ENCODE measurements at regions not wholly inside any gene's neighbourhood (a gene's known extent, or its start where the extent isn't known, plus 50 kb on each side); places are given as distances from the start of the nearest gene placed in this dataset.

DNA sequence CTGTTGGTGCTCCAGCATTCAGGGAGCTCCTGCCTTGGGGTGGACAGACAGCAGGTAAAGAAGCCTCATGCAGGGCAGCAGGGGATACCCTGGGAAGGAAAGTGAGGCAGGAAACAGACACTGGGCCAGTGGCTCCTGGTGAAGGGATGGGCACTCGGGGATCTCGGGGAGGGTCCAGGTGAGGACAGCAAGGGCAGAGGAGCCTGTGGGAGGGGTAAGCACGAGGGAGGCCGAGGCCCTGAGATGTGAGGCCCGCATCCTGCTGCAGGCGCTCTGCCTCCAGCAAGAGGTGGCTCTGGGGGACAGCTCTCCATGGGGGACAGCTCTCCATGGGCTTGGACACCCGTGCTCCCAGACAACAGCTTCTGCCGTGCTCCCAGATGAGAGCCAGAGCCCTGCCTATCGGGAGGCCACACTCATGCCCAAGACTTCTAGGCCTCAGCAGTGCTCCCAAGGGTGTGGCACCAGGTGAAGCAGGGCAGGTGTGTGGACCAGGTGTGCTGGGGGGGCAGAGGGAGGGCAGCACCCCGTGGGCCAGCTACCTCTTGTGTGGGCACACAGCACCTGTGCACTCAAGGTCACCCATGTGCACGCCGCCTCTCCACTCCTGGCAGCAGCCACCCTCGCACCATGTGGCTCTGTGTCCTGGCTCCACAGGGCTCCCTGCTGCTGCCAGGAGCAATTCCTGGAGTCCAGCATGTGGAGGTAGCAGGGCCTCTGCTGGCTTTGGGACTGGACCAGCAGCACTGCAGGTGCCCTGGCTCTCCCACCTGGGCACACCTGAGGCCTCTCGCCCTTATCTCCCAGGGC lies 93.6 kb upstream of the INSIG1 start:
- H3K27me3 ChIP-seq (ENCODE audit: control insufficient read depth, insufficient read depth, low read length): no peaks in the 10 kb centered on the region
- H3K4me3 ChIP-seq (ENCODE audit: low read length in 3 of 3): no peak overlapping the region
- peak overlapping the region; percentile 83 to 91 for H3K27ac ChIP-seq (ENCODE audit: low read depth in 2 of 2, low read length in 2 of 2)
- DNase-seq (peak in 1 of 5 donors; percentile 53), FAIRE-seq (no peak)
- intact Hi-C loops (cut with DNase I): no loop called here
- no peaks in the 10 kb centered on the region for H3K9me3 ChIP-seq (ENCODE audit: control insufficient read depth in 2 of 3, insufficient read depth in 1 of 3, low read length in 3 of 3)
- H3K4me1 ChIP-seq (ENCODE audit: control insufficient read depth in 2 of 3, insufficient read depth in 2 of 3, low read depth in 1 of 3, low read length in 3 of 3): peaks cover 0 to 4% (median 2%) of the 10 kb centered on the region in 3 donors
- H3K36me3 ChIP-seq (ENCODE audit: control insufficient read depth in 2 of 3, insufficient read depth in 3 of 3, low read length in 3 of 3): no peaks in the 10 kb centered on the region
- TF ChIP-seq, protein P1, sequence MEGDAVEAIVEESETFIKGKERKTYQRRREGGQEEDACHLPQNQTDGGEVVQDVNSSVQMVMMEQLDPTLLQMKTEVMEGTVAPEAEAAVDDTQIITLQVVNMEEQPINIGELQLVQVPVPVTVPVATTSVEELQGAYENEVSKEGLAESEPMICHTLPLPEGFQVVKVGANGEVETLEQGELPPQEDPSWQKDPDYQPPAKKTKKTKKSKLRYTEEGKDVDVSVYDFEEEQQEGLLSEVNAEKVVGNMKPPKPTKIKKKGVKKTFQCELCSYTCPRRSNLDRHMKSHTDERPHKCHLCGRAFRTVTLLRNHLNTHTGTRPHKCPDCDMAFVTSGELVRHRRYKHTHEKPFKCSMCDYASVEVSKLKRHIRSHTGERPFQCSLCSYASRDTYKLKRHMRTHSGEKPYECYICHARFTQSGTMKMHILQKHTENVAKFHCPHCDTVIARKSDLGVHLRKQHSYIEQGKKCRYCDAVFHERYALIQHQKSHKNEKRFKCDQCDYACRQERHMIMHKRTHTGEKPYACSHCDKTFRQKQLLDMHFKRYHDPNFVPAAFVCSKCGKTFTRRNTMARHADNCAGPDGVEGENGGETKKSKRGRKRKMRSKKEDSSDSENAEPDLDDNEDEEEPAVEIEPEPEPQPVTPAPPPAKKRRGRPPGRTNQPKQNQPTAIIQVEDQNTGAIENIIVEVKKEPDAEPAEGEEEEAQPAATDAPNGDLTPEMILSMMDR (IDR thresholded peaks at IDR 0.05; ENCODE audit: borderline replicate concordance, extremely low read depth, insufficient read depth): no peak
- peak overlapping the region in 1 of 3 donors; percentile 40 for H3K9ac ChIP-seq (ENCODE audit: low read length in 3 of 3)

DNA sequence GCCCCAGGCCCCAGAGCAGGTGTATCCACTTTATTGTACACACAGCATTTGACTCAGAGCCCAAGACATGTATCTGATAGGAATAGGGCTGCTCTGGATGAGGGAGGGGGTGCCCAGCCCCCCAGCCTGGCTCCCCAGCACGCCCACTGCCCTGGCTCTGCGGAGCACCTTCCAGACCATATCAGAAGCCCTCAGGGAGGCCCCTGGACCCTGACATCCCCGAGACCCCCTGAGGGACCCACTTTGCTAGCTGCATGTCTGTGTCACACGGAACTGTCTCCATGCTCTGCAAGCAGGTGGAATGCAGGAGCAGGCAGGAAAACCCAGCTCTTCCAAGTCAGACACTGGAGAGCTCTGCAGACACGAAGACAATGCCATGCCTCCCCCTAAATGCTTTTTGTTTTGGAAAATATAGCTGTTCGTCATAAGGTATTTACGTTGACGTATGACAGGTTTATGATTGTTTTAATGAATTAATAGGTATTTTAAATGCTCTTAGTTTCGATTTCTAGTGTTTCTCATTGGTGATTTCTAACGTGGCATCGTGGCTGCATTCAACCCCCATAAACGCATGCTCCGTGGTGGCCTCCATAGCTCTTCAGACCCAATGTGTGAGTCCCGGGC lies 92.8 kb upstream of the INSIG1 start:
- no peak for FAIRE-seq
- Histone ChIP-seq H3K4me3 (ENCODE audit: low read length in 3 of 3) (peak overlapping the region in 2 of 3 donors; percentile 57 to 78), H3K27me3 (ENCODE audit: control insufficient read depth, insufficient read depth, low read length) (no peaks in the 10 kb centered on the region), H3K27ac (ENCODE audit: low read depth in 2 of 2, low read length in 2 of 2) (peak overlapping the region; percentile 83 to 91), H3K4me1 (ENCODE audit: control insufficient read depth in 2 of 3, insufficient read depth in 2 of 3, low read depth in 1 of 3, low read length in 3 of 3) (peaks cover 0 to 4% (median 2%) of the 10 kb centered on the region in 3 donors), H3K9me3 (ENCODE audit: control insufficient read depth in 2 of 3, insufficient read depth in 1 of 3, low read length in 3 of 3) (no peaks in the 10 kb centered on the region), H3K9ac (ENCODE audit: low read length in 3 of 3) (no peak overlapping the region), H3K36me3 (ENCODE audit: control insufficient read depth in 2 of 3, insufficient read depth in 3 of 3, low read length in 3 of 3) (no peaks in the 10 kb centered on the region)
- intact Hi-C loops (cut with DNase I): no loop called here
- DNase-seq: peak in 3 of 5 donors; percentile 49 to 69 (median 66)
- TF ChIP-seq, protein P1 (IDR thresholded peaks at IDR 0.05; ENCODE audit: borderline replicate concordance, extremely low read depth, insufficient read depth): no peak

DNA sequence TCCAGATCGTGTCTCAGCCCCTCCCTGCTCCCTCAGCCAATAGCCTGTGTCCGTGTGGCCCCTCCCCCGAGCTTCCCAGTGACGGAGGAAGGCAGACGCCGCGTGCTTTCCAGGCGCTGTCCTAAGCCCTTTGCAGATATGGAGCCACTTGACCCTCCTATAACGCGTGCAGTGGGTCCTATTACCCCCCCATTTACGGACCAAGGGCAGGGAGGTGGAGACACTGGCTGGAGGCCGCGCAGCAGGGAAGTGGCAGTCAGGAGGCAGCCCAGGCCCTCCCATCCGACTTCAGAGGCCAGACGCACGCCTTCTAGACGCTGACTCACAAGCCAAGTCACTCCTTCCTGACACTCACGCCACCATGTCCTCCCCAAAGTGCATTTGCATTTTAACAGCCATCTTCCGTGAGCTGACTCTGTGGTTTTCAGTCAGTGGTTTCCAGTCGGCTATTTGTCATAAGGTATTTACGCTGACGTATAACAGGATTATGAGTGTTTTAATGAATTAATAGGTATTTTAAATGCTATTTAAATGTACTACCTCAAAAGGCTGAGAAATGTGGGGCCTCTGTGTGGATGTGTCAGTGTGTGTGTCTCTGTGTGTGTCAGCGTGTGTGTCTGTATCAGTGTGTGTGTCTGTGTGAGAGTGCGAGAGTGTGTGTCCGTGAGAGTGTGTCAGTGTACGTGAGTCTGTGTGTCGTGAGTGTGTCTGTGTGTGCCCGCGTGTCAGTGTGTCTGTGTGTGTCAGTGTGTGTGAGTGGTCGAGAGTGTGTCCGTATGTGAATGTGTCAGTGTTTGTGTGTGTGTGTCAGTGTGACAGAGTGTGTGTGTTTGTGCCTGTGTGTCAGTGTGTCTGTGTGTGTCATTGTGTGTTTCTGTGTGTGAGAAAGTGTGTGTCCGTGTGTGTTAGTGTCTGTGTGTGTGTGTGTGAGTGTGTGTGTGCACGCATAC lies 92.0 kb upstream of the INSIG1 start:
- FAIRE-seq: no peak
- Histone ChIP-seq H3K27ac (ENCODE audit: low read depth in 2 of 2, low read length in 2 of 2) (peak overlapping the region; percentile 74 to 91), H3K9me3 (ENCODE audit: control insufficient read depth in 2 of 3, insufficient read depth in 1 of 3, low read length in 3 of 3) (no peaks in the 10 kb centered on the region), H3K36me3 (ENCODE audit: control insufficient read depth in 2 of 3, insufficient read depth in 3 of 3, low read length in 3 of 3) (no peaks in the 10 kb centered on the region), H3K4me1 (ENCODE audit: control insufficient read depth in 2 of 3, insufficient read depth in 2 of 3, low read depth in 1 of 3, low read length in 3 of 3) (peaks cover 0 to 4% (median 4%) of the 10 kb centered on the region in 3 donors), H3K27me3 (ENCODE audit: control insufficient read depth, insufficient read depth, low read length) (no peaks in the 10 kb centered on the region), H3K9ac (ENCODE audit: low read length in 3 of 3) (peak overlapping the region; percentile 30 to 92 (median 64)), H3K4me3 (ENCODE audit: low read length in 3 of 3) (peak overlapping the region; percentile 46 to 78 (median 57))
- intact Hi-C loops (cut with DNase I): no loop called here
- DNase-seq: peak; percentile 58 to 97 (median 82)
- TF ChIP-seq, protein P1 (IDR thresholded peaks at IDR 0.05; ENCODE audit: borderline replicate concordance, extremely low read depth, insufficient read depth): no peak

All from kidney (tissue), 13 donors.